Bone marrow (tissue), 2 donors: ENCODE measurements at regions not wholly inside any gene's neighbourhood (a gene's known extent, or its start where the extent isn't known, plus 50 kb on each side); places are given as distances from the start of the nearest gene placed in this dataset.

ENCODE experiments used
- DNase-seq, 2 donors: peaks; one replicate each; lab custom pipeline; 2025; lab: John Stamatoyannopoulos, UW

DNA sequence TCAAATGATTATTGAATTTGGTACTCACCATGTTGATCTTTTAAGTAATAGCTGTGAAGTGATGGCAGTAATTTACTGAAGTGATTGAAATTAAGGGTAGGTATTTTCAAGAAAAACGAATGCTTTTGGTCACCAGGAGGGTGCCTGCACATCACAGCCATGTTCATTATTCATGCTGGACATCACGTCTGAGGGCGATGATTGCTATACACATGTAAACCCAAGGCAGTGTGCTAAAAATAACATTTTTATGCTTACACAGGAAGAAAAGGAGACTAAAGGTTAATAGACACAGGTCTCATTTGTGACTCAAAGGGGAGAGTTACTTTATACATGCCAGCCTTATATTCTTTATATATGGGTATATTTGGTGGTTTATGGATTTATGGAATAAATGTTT, 1146.0 kb downstream of the NLGN4X start:
- DNase-seq: no peak

DNA sequence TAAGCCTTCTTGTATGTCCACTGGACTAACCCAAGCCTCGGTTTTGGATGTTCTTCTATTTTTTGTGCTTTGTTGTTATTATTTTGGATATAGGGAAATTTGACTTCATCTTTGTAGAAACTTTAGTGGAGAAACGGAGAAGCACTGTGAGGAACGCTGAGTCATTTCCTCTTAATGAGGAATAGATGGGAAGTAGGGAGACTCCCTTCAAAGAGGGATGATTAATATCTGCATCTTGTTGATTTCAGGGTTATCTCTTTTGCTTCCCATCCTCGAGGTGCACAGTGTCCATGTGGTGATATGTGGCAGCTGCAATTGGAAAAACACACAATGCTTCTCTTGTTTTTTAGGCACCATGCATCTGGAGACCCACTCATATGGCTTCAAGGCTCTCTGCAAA, 1147.9 kb downstream of the NLGN4X start:
- no peak for DNase-seq

DNA sequence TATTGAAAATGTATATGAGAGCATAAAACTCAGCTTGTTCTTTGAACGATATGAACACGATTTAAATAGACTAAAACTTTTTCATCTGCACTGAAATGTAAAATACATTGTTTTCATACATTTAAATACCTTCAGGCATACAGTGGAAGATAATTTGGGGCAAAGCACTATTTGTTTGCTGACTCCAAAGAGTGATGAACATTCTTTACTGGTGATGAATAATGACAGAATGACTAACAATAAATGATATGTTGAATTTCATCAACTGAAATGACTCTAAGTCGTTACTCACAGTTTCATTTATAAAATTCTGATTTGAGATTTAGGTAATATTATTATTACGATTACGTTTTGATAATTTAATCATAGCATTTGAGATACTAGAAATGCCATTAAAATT, 1160.1 kb downstream of the NLGN4X start:
- DNase-seq: no peak

DNA sequence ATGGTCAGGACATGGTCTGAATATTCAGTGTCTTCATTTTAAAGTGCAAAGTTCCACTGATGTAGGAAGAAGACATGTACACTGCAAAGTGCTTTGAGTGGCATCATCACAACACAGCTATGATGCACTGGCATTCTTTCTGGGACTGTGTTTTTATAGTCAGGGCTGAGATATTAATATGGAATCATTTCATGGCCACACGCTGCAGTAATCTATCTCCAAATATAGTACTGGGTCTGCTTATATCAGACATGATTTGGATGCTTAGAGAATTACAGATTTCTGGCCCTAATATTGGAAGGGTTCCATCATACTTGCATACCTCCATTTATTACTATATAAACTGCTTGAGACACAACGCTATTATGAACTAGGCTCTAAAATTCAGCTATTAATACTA, 1170.9 kb downstream of the NLGN4X start:
- no peak for DNase-seq

DNA sequence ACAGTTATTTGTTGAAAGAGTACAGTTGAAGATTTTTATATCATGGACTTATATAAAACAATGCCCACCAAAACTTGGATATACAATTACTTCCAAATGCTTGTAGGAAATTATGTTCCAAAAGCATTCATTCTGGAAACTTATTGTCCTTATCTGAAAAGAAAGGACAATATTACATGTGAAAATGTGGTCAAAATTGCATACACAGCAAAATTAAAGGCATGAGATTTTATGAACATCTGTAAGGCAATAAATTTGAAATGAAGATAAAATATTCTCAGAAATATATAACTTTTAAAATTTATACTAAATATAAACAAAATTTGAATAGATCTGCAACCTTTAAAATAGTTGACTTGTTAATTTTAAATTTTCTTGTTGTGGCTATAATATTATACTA, 1173.8 kb downstream of the NLGN4X start:
- no peak for DNase-seq

DNA sequence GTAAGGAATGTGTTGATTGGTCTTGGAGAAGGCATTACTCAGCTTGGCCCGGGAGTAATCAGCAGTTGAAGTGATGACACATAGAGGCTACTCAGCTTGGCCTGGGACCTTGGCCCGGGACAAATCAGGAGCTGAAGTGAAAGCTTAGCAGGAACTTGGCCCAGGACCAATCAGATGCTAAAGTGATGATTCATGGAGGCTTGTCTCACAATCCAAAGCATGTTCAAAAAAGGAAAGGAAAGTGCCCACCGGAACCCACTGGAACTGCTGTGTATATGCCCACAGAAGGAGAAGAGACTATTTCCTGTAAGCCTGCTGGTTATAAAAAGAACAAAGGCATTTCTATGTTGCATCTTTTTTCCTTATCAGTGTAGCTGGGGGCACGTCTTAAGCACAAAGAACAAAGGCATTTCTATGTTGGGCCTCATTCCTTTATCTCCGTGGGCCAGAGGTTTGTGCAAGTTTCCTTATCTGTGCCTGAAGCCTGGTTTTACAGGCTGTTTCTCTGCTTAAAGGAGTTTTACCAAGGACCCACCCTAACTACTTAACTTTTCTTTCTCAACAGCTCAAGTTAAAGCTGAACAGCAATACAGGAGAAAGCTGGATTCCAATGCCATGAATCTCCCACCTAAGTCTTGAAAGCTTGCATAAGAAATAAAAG, 1176.7 kb downstream of the NLGN4X start:
- DNase-seq: peak; percentile 0 to 69

DNA sequence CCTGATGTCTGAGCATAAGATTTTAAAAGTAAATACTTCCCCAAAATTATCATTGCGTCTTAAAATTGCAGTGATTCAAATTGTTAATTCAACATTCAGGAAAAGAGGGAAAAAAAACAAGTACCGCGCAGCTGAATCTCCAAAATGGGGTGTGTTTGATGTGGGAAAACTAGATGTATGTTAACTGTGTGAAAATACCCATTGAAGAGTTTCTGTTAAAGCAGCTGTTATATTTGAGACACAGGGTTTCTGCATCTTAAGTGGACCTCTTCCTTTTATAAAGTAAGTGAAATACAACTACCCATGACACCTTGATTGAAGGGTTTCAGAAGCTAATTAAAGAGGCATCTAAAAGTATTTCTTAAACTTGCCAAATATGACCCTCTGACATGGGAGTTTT, 1186.1 kb downstream of the NLGN4X start:
- no peak for DNase-seq

DNA sequence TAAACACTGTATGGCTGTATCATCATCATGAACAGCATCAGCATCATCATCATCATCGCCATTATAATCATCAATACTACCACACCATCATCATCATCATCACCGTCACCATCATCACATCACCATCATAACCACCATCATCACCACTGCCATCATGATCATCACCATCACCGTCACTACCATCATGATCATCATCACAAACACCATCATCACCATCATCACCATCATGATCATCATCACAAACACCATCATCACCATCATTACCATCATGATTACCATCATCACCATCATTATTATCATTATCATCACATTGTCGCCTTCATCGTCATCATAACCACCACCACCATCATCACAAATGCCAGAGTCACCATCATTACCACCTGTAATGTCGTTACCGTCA, 1196.9 kb downstream of the NLGN4X start:
- no peak for DNase-seq

DNA sequence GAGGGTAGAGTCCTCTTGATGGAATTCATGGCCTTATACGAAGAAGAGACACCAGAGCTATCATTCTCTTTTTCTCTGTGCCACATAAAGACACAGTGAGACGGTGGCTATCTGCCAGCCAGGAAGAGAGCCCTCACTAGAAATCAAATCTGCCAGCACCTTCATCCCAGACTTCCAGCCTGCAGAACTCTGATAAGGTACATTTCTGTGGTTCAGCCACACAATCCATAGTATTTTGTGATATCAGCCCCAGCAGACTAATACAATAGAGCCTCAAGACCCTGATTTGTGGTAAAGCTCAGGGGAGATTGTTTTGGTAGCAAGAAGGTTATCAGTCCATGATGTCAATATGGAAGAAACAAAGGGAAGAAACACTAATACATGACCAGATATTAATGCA, 1213.2 kb downstream of the NLGN4X start:
- DNase-seq: no peak

DNA sequence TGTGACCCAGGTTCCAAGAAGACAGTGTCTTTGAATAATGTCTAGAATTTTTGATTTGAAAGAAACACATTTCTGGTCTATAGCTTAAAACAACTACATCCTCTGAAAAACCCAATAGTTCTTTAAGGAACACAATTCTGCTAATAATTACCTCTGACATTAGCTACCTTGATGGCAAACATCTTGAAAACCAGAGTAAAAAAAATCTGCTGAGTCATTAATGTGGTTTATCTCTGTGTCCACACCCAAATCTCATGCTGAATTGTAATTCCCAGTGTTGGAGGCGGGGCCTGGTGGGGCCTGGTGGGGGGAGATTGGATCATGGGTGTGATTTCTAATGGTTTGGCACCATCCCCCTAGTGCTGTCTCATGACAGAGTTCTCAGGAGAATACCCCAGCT, 1233.8 kb downstream of the NLGN4X start:
- no peak for DNase-seq

DNA sequence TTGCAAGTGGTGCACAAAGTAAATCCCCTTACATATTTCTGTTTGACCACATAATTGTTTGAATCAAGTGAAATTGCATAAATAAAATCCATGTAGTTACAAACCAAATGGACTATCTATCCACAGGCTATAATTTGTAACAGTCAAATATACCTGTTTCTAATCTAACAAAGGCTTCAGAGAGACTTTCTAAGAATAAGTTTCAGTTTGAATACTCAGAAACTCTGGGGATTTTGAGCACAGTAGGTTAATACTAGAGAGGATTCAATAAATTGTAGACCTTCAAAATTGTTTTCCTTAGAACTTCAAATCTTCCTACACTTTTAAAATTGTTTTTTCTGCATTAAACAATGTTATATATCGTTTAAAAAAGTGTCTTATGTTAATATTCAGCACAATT, 1250.1 kb downstream of the NLGN4X start:
- DNase-seq: no peak

DNA sequence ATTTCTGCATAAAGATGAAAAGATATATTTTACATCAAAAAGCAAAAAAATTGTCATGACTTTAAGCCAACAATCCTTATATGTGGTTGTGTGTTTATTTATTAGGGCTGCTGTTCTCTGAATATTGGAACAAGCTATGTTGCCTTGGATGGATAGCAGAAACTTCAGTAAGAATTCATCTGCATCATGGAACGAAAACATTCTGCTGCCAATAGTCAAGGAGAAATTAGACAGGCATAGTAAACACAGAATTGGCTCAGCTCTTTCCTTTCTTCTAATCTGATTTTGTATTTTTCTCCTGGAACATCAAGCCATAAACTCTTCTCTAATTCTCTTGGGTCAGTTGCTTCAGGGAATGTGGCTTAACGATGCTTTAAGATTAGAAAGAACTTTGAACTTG, 1257.0 kb downstream of the NLGN4X start:
- DNase-seq: no peak

DNA sequence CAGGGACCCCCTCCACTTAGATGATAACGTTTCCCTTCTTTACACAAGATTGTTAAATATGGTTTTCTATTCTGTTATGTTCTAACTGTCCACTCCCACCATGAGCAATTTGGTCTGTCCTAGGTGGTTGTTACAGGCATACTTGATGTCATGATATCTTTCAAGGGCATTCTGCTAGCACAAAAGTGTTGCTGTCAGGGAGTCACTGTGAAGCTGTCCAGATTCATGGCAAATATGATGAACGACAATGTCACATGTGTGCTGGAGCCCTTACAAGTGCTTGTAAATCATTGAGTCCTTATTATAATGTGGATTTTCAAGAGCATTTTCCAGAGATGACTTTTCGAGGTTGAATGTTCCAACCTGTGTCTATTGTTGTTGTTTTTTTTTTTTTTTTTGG, 1250.7 kb upstream of the PRKX start:
- no peak for DNase-seq

DNA sequence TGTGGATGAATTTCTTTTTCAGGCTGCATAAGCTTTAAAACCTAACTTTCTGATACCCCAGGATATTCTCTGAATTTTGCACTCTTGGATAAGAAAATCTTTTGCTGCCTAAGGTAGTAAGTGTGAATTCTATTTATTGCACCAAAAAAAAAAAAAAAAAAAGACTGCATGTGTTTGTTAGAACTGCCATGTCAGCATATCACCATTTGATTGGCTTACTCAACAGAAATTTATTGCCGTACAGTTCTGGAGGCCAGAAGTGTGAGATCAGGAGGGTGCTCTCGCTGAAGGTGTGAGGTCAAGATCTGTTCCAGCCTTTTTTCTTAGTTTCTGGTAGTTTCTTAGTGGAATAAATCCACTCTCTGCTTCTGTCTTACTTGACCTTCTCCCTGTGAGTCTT, 1250.0 kb upstream of the PRKX start:
- no peak for DNase-seq

DNA sequence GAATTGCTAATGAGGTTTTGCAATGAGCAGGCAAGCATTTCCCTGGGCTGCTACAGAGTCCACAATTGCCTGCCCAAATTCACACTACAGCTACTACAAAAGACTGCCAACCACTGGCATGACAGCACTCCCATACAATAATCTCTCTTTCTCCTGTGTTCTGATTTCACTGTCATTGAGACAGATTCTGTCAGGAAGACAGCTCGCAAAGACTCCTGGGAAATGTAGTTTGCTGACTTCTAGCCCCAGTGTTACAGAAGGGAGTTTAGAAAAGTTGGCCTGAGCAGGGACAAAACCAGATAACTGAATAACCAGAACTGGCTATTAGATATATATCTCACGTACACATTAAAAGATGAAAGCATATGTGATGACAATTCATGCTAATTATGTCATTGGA, 1231.3 kb upstream of the PRKX start:
- DNase-seq: no peak

DNA sequence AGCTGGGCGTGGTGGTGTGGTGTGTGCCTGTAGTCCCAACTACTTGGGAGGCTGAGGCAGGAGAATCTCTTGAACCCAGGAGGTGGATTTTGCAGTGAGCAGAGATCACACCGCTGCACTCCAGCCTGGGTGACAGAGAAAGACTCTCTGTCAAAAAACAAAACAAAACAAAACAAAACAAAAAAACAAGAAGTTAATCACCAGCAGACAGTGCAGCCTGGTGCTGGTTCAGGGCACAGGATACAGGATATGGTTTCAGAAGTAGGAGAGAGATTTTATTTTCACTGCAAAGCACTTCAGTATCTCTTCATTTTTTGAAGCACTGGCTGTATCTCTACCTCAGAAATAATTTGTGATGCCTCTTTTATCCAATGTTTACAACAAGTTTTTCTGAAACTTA, 1222.9 kb upstream of the PRKX start:
- peak in 1 of 2 donors; percentile 35 for DNase-seq

DNA sequence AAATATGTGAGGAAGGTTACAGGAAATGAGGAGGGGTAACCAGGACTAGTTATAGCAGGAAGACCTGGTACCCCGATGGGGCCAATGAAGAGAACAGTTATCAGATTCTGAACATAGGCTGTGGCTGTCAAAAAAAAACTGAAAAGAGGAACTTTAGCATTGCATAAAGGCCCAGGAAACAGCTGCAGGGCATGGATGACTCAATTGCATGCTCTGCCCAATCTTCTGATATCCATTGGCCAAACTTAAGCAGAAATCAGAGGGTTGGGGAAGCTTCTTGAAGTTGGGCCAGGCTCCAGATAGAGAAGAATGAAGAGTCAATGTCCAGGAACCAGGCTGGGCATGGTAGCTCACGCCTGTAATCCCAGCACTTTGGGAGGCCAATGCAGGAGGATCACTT, 1222.4 kb upstream of the PRKX start:
- DNase-seq: peak; percentile 8 to 85

DNA sequence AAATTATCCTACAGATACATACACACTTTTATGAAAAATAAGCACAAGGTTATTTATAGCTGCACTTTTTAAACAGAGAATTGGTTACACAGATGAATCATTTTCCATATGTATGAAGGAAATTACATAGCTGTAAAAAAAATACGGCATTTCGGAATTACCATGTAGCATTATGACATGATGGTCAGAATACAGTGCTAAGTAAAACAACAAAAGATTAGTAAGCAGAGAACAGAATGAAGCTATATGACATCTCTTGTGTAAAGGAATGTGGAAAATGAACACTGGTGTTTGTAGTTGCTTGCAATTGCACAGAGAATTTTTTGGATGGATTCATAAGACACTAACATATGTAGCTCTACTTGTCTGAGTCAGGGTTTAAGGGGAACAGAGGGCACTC, 1222.0 kb upstream of the PRKX start:
- DNase-seq: no peak

DNA sequence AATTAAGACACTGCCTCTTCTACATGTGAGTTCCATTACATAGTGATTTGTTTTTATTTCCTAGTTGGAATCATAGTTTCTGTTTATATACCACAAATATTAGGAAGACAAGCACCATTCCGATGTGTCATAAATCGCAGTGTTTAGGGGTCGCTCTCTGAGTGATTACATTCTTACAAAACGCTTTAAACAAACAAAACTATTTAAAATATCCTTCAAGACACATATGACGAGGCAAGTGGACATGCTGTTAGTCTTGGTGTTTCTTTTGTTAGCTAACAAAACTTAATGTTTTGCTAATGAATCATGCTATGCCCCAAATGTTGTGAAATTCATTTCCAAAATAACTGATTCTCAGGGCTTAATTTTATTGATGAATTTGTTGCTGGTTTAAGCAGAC, 1219.3 kb upstream of the PRKX start:
- DNase-seq: no peak

DNA sequence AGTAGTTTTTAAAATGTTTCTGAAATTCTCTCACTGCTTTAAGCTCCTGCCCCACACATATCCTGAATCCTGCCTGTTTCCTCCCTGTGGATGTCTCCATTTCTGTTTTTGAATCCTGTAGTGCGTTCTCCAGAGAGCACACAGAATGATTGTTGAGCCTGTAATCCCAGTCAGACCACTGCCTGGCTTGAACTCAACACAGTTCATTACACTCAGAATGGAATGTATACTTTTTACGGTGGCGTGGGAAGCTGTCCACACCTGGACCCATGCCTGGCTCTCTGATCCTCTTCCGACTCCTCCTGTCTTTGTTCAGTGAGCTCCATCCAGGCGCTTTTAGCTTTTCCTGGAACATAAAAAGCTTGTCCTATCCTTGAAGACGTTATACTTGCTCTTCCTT, 1217.0 kb upstream of the PRKX start:
- no peak for DNase-seq

DNA sequence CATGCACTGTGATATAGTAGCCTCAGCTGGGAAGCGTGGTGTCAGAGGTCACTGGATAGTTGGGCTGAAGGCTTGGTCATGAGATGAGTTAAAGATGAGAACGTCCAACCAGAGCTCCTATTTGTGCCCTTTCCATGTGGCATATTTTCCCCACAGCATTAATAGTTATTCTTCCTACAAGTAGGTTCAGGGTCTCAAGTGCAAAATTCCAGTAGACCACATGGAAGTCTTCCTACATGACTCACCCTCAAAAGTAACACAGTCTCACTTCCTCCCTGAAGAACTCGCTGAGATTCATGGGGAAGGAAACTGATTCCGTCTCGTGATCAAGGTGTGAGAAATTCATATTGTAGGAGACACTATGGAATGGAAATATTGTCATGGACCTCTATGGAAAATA, 1212.5 kb upstream of the PRKX start:
- DNase-seq: no peak

DNA sequence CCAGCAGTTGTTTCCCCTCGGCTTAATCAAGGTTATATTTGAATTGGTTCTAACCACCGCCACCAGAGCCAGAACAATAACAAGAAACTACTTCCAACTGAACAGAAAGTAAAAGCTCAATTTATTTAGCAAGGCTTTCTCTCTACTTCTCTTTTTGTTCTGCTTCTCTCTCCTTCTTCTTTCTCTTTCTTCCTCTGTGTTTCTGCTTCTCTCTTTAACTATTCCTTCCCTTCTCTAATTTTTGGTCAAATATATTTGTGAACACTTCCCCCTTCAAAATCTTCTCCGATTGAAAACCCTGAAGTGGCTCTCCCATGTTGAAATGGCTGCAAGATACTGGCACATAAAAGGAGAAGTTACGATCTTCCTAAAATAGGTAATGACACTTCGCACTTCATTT, 1195.9 kb upstream of the PRKX start:
- DNase-seq: peak in 1 of 2 donors; percentile 65

DNA sequence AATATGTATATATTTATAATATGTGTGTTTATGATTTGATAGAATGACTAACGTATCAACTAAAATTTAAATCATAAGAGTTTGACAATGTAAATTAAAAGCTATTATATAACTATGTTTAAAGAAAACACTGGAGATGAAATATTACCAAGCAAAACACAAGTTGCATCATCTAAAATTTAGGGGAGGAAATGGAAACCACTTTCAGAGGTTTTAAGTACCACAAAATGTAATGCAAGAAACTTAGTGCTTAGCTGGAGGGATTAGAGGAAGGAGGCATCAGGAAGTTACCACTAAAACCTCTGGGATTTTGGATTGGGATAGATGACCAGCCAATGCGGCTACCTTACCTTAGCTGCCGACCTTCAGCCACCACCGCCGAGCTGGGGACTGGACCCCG, 1192.1 kb upstream of the PRKX start:
- DNase-seq: no peak

DNA sequence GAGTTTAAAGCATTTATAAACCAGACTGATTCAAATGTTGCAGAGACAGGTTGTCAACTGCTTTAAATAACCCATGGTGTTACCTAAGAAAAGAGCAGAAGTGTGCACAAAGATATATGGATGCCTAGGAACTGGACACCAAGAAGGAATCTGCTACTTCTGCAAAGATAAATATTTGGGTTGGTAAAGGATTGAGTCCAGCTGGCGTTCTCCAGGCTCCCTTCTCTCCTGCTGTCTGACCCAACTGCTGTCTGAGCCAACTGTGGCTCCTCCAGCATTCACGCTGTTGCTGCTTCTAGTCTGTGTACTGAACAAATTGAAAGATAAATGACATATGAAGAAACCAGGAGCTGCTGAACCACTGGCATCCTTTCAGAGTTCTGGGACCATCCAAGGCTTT, 1167.8 kb upstream of the PRKX start:
- no peak for DNase-seq

DNA sequence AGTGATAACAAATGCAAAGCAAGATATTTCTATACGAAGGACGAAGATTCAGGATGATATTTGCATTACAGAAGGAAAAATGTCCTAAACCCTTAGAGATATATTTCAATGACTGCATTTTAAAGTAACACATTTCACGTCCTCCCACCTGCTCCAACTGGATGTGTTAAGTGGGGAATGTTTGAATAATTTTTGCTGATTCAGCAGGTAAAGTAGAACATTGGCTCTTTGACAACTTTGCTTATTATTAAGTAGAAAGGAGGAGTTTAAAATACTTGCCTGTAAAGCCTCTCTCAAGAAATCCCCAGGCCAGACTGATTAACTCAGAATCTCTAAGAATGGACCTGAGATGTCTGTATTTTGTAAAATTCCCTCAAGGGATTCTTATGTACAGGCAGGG, 1165.2 kb upstream of the PRKX start:
- no peak for DNase-seq
